Heart right ventricle (tissue), 16 donors: ENCODE measurements at regions not wholly inside any gene's neighbourhood (a gene's known extent, or its start where the extent isn't known, plus 50 kb on each side); places are given as distances from the start of the nearest gene placed in this dataset.

Experiments used
- ATAC-seq, 8 donors: fragments of 200-7000 bp; cut with Tn5 transposase; one replicate each; pipeline ENCODE4 v1.9.1; 2020; ENCODE audit warnings: mild to moderate bottlenecking in 8 of 8, moderate library complexity in 8 of 8, moderate number of reproducible peaks in 1 of 8
- DNase-seq, 2 donors: peaks; one replicate each; pipeline ENCODE4 v3.0.0-alpha.2; 2020
- H3K27ac ChIP-seq, 10 donors: fragments of 200-600 bp; sonication (generic) in 2 of 10; one replicate each; pipeline versions ENCODE4 v1.5.0 to v1.8.0; 2020 to 2022; ENCODE audit warnings: mild to moderate bottlenecking in 3 of 10
- H3K27me3 ChIP-seq, 7 donors: fragments of 200-600 bp; one replicate each; pipeline ENCODE4 v1.8.0; 2021 to 2022; ENCODE audit warnings: mild to moderate bottlenecking in 2 of 7
- H3K36me3 ChIP-seq, 9 donors: fragments of 200-600 bp; sonication (generic) in 1 of 9; one replicate each; pipeline versions ENCODE4 v1.5.0 to v1.8.0; 2020 to 2022; ENCODE audit warnings: mild to moderate bottlenecking in 2 of 9
- H3K4me1 ChIP-seq, 9 donors: fragments of 200-600 bp; sonication (generic) in 1 of 9; one replicate each; pipeline versions ENCODE4 v1.5.0 to v1.8.0; 2020 to 2022; ENCODE audit warnings: mild to moderate bottlenecking in 4 of 9
- H3K4me3 ChIP-seq, 10 donors: fragments of 200-600 bp; sonication (generic) in 2 of 10; one replicate each; pipeline versions ENCODE4 v1.5.0 to v1.8.0; 2020 to 2022; ENCODE audit warnings: mild to moderate bottlenecking in 7 of 10, moderate library complexity in 2 of 10
- H3K9me3 ChIP-seq, 11 donors: fragments of 200-600 bp in 10 of 11; sonication (generic) in 2 of 11; one replicate each; pipeline versions ENCODE4 v1.5.0 to v1.8.0; 2013 to 2022; ENCODE audit warnings: mild to moderate bottlenecking in 2 of 11, control low read depth in 1 of 11, moderate library complexity in 1 of 11
- WGBS, 2 donors: extraction: QIAGEN DNeasy Blood & Tissue Kit; methylation state at CpG; one replicate each; pipeline ENCODE4 v1.1.7; 2013; ENCODE audit warnings: inconsistent platforms in 1 of 2; 5-methylcytosine and 5-hydroxymethylcytosine counted together
- intact Hi-C, 10 donors: fragments of 100-400 bp; cut with DNase I; formaldehyde crosslinking; loops; one replicate each; pipeline versions ENCODE4 v1.11.1 to v1.14.2; 2022
- TF ChIP-seq, protein P1 (sequence below), 9 donors: fragments of 200-600 bp; sonication (generic) in 2 of 9; IDR thresholded peaks; one replicate each; pipeline versions ENCODE4 v1.5.0 to v1.8.0; 2021 to 2022; ENCODE audit warnings: antibody characterized with exemption in 9 of 9, mild to moderate bottlenecking in 5 of 9, moderate library complexity in 1 of 9
- donor health status: Arrhythmogenic right ventricular cardiomyopathy.
- donor health status: ischemic (EF 13 %, LVEDD 7.1; RV severe dilation, severe dysfunction).
- donor health status: healthy with polysubstance abuse.
- donor health status: DM: no; HTN: yes; CAD: no.
- donor health status: DM: no; HTN: no; CAD: no.
- donor health status: ischemic (EF 25% LVEDD 6.9; RV normal size, moderate dysfunction).
- donor health status: ischemic (EF 25% LVEDD 5.7; RV mildly dilated, moderate dysfunction).
- donor health status: healthy.
- donor health status: DM: yes; HTN: yes; CAD: no.
- donor health status: Ischemic cardiomyopathy.
- donor health status: ischemic (EF 35%, LVEDD 5.7; RV mildly dilated, moderate dysfunction).
- donor health status: nonischemic (EF 11% LVEDD 7.7; RV severe dilation, severe dysfunction).
- donor health status: DM: yes; HTN: yes; CAD: no.
- donor health status: PGD.
- donor health status: ischemic (EF 29% LVEDD 5.4; RV normal size, mild dysfunction).
- donor health status: nonischemic (EF 23%, LVEDD 6.1; RV moderate dilation, normal function).

DNA sequence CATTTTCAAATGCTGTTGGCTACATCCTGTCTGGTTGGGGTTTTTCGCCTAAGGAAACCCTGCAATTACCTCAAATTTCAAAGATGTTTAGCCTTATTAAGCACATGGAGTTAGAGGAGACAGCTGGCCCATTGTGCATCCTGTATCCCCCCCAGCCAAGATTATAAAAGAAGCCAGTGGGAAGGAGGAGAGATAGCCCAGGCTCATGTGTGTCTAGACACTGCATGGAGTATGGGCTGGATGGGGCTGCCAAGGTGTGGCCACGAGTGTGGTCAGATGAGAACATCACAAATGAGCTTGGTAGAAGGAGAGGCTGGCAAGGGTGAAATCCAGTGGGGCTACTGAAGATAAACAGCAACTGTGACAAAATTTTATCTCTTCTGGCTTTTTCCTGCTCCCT lies 270.0 kb upstream of the TBC1D5 start:
- no peaks in the 10 kb centered on the region for H3K36me3 ChIP-seq
- DNase-seq (no peak), ATAC-seq (no peak)
- WGBS, 2 donors: 68 to 72% methylated on average over 2 of the region's 2 CpGs
- no peaks in the 10 kb centered on the region for H3K27me3 ChIP-seq
- intact Hi-C loops: no loop called here
- no peak overlapping the region for H3K4me3 ChIP-seq
- no peak overlapping the region for H3K27ac ChIP-seq
- H3K9me3 ChIP-seq: no peaks in the 10 kb centered on the region
- no peaks in the 10 kb centered on the region for H3K4me1 ChIP-seq
- TF ChIP-seq, protein P1, sequence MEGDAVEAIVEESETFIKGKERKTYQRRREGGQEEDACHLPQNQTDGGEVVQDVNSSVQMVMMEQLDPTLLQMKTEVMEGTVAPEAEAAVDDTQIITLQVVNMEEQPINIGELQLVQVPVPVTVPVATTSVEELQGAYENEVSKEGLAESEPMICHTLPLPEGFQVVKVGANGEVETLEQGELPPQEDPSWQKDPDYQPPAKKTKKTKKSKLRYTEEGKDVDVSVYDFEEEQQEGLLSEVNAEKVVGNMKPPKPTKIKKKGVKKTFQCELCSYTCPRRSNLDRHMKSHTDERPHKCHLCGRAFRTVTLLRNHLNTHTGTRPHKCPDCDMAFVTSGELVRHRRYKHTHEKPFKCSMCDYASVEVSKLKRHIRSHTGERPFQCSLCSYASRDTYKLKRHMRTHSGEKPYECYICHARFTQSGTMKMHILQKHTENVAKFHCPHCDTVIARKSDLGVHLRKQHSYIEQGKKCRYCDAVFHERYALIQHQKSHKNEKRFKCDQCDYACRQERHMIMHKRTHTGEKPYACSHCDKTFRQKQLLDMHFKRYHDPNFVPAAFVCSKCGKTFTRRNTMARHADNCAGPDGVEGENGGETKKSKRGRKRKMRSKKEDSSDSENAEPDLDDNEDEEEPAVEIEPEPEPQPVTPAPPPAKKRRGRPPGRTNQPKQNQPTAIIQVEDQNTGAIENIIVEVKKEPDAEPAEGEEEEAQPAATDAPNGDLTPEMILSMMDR (IDR thresholded peaks at IDR 0.05): no peak

DNA sequence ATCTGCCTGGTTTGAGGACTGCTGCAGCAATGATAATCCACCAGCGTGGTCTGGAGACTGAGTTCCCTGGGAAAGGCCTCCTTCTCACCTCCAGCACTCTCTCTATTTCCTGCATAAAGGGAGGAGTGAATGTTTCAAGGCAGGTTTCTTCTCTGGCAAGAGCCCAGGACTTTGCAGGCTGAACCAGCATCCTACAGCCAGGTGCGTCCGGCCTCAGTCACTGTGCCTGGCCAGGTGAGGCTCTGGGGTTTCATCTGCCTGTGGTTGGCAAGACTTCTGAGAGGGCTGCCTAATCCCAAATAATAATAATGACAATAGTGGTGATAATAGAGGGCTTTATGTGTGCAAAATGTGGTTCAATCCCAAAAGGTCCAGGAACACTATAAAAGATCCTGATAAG lies 269.0 kb upstream of the TBC1D5 start:
- ATAC-seq (no peak), DNase-seq (no peak)
- H3K27me3 ChIP-seq: no peaks in the 10 kb centered on the region
- intact Hi-C loops: no loop called here
- TF ChIP-seq, protein P1 (IDR thresholded peaks at IDR 0.05): no peak
- H3K27ac ChIP-seq: no peak overlapping the region
- H3K36me3 ChIP-seq: no peaks in the 10 kb centered on the region
- H3K4me1 ChIP-seq: no peaks in the 10 kb centered on the region
- H3K9me3 ChIP-seq: no peaks in the 10 kb centered on the region
- WGBS, 2 donors: 84 to 87% methylated on average over 3 of the region's 3 CpGs
- no peak overlapping the region for H3K4me3 ChIP-seq

DNA sequence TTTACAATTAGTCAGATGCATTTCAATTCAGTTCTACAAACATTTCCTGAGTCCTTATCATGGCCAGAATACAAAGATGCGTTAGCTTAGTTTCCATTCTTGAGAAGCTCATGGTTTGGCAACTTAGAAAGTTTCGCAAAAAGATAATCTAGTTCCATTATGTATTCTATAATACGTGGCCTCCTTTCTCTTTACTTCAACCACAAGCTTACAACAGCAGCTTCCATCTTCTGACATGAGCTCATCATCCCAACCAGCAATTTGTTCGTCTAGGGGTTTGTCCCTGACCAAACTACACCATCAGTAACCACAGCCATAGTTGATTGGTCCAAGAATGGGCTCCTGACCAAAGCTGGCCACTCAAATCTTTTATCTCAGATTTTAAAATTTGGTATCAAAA lies 267.6 kb upstream of the TBC1D5 start:
- no peak for ATAC-seq
- no peak overlapping the region for H3K27ac ChIP-seq

DNA sequence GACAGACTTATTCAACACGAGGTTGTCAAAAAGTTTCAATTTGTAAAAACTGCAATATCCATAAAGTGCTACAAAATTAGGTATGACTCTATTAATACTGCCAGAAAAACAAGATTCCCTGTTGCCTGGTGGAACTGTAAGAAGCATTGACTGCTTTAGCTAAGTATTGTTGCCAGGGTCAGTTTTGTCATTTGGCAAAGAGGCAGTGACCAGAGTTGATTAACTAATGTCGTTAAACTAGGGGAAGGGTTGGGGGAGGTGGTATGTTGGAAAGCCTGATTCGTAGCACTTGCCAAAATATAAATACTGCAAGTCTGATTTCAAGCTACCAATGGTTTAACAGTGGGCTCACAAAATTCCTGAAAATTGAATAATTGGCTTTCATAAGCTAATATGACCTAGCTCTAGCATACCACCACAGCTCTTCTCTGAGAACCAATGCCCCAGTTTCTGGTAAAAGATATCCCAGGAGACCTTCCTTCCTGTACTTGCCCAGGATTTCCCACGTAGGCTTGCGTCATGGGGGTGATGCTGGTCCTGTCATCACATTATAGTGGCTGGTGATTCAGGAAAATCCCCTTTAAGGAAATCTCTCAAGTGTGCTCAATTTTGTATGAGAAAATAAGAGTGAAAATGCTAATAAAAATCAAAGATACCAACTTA lies 266.4 kb upstream of the TBC1D5 start:
- no peaks in the 10 kb centered on the region for H3K27me3 ChIP-seq
- TF ChIP-seq, protein P1 (IDR thresholded peaks at IDR 0.05): no peak
- peak overlapping the region in 1 of 10 donors; percentile 18 for H3K27ac ChIP-seq
- intact Hi-C loops: no loop called here
- H3K36me3 ChIP-seq: no peaks in the 10 kb centered on the region
- no peak overlapping the region for H3K4me3 ChIP-seq
- peak; percentile 11 to 24 for DNase-seq
- ATAC-seq: peak in 3 of 8 donors; percentile 39 to 78 (median 68)
- no peaks in the 10 kb centered on the region for H3K9me3 ChIP-seq
- H3K4me1 ChIP-seq: no peaks in the 10 kb centered on the region
- 56% methylated on average over 5 of the region's 5 CpGs for whole genome bisulfite sequencing, 2 donors

More for the DNA sequence above, 267.6 kb upstream of the TBC1D5 start:
- Histone ChIP-seq H3K9me3 (no peaks in the 10 kb centered on the region), H3K36me3 (no peaks in the 10 kb centered on the region), H3K4me1 (no peaks in the 10 kb centered on the region), H3K4me3 (no peak overlapping the region), H3K27me3 (no peaks in the 10 kb centered on the region)
- TF ChIP-seq, protein P1 (IDR thresholded peaks at IDR 0.05): no peak
- DNase-seq: no peak
- 82 to 86% methylated on average over 4 of the region's 4 CpGs for WGBS, 2 donors
- intact Hi-C loops: no loop called here
